HFF-Myc (cell line): ENCODE measurements at regions not wholly inside any gene's neighbourhood (a gene's known extent, or its start where the extent isn't known, plus 50 kb on each side); places are given as distances from the start of the nearest gene placed in this dataset.
A peak's percentile ranks its signal among the peaks of the same experiment; 100 is the strongest.
"Not testable (repeated sequence)": the region's sequence is repeated elsewhere in the genome, so short reads cannot be mapped to it uniquely, and the experiment has no call there.

Experiments used
- DNase-seq: peaks from one replicate; pipeline ENCODE4 v3.0.0-alpha.2; 2011; ENCODE audit warnings: low read depth; ENCODE audit errors: extremely low read depth
- H3K4me3 ChIP-seq: replicated peaks from 2 replicates; pipeline ENCODE4 v1.5.1; 2011; ENCODE audit warnings: low read depth, mild to moderate bottlenecking, control low read depth, low read length
- TF ChIP-seq, protein P1 (sequence below): IDR thresholded peaks from 2 replicates; pipeline ENCODE4 v1.5.1; 2012; ENCODE audit warnings: mild to moderate bottlenecking, low read depth, low read length, control low read depth; ENCODE audit errors: missing control alignments

DNA sequence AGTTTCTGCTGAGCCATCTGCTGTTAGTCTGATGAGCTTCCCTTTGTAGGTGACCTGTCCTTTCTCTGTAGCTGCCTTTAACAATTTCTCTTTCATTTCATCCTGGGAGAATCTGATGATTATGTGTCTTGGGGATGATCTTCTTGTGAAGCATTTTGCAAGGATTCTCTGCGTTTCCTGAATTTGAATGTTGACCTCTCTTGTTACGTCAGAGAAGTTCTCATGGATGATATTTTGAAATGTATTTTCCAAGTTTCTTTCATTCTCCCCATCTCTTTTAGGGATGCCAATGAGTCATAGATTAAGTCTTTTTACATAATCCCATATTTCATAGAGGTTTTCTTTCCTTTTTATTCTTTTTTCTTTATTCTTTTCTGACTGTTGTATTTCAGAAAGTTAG, 184.2 kb upstream of the BET1 start:
- H3K4me3 ChIP-seq: no peak overlapping the region
- TF ChIP-seq, protein P1, sequence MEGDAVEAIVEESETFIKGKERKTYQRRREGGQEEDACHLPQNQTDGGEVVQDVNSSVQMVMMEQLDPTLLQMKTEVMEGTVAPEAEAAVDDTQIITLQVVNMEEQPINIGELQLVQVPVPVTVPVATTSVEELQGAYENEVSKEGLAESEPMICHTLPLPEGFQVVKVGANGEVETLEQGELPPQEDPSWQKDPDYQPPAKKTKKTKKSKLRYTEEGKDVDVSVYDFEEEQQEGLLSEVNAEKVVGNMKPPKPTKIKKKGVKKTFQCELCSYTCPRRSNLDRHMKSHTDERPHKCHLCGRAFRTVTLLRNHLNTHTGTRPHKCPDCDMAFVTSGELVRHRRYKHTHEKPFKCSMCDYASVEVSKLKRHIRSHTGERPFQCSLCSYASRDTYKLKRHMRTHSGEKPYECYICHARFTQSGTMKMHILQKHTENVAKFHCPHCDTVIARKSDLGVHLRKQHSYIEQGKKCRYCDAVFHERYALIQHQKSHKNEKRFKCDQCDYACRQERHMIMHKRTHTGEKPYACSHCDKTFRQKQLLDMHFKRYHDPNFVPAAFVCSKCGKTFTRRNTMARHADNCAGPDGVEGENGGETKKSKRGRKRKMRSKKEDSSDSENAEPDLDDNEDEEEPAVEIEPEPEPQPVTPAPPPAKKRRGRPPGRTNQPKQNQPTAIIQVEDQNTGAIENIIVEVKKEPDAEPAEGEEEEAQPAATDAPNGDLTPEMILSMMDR: no peak
- no peak for DNase-seq

DNA sequence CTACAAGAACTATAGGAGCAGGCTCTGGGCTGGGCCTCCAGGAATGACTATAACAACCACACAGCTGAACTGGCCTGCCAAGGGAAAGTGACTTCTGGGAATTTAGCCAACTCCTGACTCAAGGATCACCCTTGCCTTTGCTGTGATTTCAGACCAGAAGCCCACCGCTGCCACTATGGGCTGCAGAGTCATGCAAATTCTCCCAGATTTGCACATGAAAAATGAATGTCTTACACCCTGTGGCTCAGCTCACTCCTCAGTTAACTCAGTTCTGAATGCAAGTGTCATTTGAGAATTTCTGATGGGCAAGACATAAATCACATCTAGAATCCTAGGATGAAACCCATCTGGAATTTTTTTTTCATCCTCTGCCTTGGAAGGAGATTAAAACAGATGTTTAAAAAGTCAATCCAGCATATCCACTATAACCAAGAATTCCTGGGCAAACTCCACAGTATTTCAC, 186.5 kb upstream of the BET1 start:
- TF ChIP-seq, protein P1: no peak
- DNase-seq: peak; percentile 97
- no peak overlapping the region for H3K4me3 ChIP-seq

DNA sequence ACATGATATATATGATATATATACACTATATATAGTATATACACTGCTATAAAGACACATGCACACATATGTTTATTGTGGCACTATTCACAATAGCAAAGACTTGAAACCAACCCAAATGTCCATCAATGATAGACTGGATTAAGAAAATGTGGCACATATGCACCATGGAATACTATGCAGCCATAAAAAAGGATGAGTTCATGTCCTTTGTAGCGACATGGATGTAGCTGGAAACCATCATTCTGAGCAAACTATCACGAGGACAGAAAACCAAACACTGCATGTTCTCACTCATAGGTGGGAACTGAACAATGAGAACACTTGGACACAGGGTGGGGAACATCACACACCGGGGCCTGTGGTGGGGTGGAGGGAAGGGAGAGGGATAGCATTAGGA, 190.3 kb upstream of the BET1 start:
- DNase-seq, H3K4me3 ChIP-seq: not testable (repeated sequence)

DNA sequence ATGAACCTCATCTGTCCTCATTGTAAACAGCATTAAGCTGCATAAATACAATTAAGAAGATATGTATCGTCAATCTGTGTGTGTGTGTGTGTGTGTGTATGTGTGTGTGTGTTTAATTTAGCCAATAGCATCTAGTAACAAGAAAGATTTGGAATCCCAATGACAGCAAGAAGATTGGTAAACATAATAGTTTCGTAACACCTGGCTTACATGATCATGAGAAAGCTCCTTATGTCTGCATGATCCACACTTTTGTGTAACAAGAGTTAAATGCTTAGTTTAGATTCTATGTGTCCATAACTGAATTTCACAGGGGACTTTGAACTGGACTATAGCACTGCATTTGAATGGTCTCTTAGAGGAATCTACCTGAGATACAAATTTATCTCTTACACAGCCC, 191.0 kb upstream of the BET1 start:
- no peak for DNase-seq
- TF ChIP-seq, protein P1: no peak
- no peak overlapping the region for H3K4me3 ChIP-seq

DNA sequence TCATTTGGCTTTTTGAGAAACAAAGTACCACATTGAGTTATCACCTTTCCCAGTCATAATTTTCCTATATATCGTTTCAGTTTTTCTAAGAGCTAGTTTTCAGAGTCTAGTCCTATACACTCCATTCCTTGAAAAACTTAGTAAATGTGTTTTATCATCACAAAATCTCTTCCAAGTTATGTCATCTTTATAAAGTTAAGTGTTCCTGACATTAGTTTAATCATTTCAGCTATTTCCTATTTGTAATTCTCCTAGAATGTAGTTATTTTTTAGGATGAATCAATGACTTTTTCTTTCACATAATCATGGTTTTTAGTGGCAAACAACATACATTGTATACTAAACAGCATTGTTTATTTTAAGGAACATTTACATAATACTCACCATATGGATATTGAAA, 191.7 kb upstream of the BET1 start:
- TF ChIP-seq, protein P1: no peak
- no peak for DNase-seq
- H3K4me3 ChIP-seq: no peak overlapping the region

DNA sequence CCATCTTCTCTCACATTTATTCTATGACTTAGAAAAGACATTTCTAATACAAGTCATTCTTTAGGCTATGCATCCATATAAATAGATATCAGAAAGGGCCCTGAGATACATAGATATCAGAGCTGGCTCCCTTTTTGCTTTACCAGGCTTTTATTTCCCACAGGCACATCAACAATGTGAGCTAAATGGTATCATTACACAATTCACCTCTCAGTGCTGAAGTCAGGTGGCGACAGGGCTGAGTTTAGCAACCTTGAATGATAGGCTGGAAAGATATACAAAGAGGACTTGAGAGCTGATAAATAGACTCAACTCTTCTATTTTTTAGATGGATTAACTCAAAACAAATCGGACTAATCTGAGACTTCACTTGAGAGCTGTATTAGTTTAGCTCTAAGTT, 189.2 kb upstream of the COL1A2 start:
- no peak for DNase-seq
- TF ChIP-seq, protein P1: no peak
- H3K4me3 ChIP-seq: no peak overlapping the region

DNA sequence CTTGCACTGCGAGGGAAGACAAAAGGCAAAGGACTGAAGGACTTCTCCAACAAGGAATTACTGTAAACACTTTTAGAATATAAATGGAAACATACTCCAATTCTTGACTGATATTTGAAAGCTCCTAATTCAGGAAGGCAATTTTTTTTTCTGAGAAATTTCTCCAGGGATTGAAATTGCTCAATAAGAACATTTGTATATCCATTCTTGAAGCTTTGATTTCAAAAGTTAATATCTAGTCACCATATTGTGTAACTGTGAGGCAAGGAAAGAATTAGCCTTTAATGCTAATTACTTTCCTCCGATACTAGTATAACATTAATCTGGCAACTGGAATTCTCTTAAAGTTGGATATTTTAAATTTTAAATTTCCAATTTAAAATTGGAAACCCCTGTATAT, 188.4 kb upstream of the COL1A2 start:
- no peak for DNase-seq
- TF ChIP-seq, protein P1: no peak
- H3K4me3 ChIP-seq: no peak overlapping the region
